Nephron (organoid): ENCODE measurements at regions not wholly inside any gene's neighbourhood (a gene's known extent, or its start where the extent isn't known, plus 50 kb on each side); places are given as distances from the start of the nearest gene placed in this dataset.

Experiments used
- H3K27ac Mint-ChIP-seq, 3 experiments: 2 replicates each; pipeline ENCODE4 v1.8.0; 2020; ENCODE audit warnings: mixed read lengths in 3 of 3, mild to moderate bottlenecking in 2 of 3, moderate library complexity in 1 of 3
- H3K27me3 Mint-ChIP-seq: 2 replicates; pipeline ENCODE4 v1.8.0; 2021; ENCODE audit warnings: low read depth, mild to moderate bottlenecking, moderate library complexity, mixed read lengths
- H3K36me3 Mint-ChIP-seq: 2 replicates; pipeline ENCODE4 v1.8.0; 2020; ENCODE audit warnings: low read depth, mixed read lengths
- H3K4me1 Mint-ChIP-seq: 2 replicates; pipeline ENCODE4 v1.8.0; 2020; ENCODE audit warnings: mixed read lengths
- H3K4me3 Mint-ChIP-seq, 3 experiments: 2 replicates each; pipeline ENCODE4 v1.8.0; 2020; ENCODE audit warnings: mild to moderate bottlenecking in 3 of 3, mixed read lengths in 3 of 3, moderate library complexity in 2 of 3
- H3K9me3 Mint-ChIP-seq: 2 replicates; pipeline ENCODE4 v1.8.0; 2020; ENCODE audit warnings: mixed read lengths
- TF ChIP-seq, protein P1 (sequence below), 3 experiments: fragments of 200-600 bp; sonication (generic); IDR thresholded peaks; one replicate each; pipeline ENCODE4 v1.5.0; 2021; ENCODE audit warnings: antibody characterized with exemption in 3 of 3; ENCODE audit not compliant: unreplicated experiment in 3 of 3

DNA sequence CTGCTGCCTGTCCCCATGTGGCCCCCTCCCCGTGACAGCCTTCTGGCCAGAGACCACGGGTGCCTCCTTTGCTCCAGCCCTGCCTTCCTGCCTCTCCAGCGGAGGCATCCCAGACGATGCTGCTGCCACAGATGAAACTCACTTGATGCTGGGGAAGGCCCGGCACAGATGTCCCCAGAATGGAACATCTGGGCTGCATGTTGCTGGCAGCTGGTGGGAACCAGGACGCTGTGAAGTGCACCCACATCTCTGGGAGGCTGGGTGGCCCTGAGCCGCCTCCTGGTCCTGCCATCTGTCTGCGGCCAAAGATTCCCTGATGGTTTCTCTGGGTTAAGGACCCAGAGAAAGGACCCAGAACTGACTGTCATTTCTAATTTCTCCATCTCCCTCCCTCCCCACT, 51.9 kb upstream of the PTPRS start:
- no peak overlapping the region for H3K27ac Mint-ChIP-seq
- TF ChIP-seq, protein P1, sequence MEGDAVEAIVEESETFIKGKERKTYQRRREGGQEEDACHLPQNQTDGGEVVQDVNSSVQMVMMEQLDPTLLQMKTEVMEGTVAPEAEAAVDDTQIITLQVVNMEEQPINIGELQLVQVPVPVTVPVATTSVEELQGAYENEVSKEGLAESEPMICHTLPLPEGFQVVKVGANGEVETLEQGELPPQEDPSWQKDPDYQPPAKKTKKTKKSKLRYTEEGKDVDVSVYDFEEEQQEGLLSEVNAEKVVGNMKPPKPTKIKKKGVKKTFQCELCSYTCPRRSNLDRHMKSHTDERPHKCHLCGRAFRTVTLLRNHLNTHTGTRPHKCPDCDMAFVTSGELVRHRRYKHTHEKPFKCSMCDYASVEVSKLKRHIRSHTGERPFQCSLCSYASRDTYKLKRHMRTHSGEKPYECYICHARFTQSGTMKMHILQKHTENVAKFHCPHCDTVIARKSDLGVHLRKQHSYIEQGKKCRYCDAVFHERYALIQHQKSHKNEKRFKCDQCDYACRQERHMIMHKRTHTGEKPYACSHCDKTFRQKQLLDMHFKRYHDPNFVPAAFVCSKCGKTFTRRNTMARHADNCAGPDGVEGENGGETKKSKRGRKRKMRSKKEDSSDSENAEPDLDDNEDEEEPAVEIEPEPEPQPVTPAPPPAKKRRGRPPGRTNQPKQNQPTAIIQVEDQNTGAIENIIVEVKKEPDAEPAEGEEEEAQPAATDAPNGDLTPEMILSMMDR (IDR thresholded peaks at IDR 0.05; ENCODE audit: unreplicated experiment in 3 of 3): no peak
- peaks cover 5% of the 10 kb centered on the region for H3K4me1 Mint-ChIP-seq
- H3K4me3 Mint-ChIP-seq: no peak overlapping the region
- peaks cover 14% of the 10 kb centered on the region for H3K9me3 Mint-ChIP-seq
- peaks cover 75% of the 10 kb centered on the region for H3K27me3 Mint-ChIP-seq
- no peaks in the 10 kb centered on the region for H3K36me3 Mint-ChIP-seq

GRCh38 chr19:5393088-5393487, 52.5 kb upstream of the PTPRS start:
- H3K27ac Mint-ChIP-seq: no peak overlapping the region
- peaks cover 12% of the 10 kb centered on the region for H3K9me3 Mint-ChIP-seq

DNA sequence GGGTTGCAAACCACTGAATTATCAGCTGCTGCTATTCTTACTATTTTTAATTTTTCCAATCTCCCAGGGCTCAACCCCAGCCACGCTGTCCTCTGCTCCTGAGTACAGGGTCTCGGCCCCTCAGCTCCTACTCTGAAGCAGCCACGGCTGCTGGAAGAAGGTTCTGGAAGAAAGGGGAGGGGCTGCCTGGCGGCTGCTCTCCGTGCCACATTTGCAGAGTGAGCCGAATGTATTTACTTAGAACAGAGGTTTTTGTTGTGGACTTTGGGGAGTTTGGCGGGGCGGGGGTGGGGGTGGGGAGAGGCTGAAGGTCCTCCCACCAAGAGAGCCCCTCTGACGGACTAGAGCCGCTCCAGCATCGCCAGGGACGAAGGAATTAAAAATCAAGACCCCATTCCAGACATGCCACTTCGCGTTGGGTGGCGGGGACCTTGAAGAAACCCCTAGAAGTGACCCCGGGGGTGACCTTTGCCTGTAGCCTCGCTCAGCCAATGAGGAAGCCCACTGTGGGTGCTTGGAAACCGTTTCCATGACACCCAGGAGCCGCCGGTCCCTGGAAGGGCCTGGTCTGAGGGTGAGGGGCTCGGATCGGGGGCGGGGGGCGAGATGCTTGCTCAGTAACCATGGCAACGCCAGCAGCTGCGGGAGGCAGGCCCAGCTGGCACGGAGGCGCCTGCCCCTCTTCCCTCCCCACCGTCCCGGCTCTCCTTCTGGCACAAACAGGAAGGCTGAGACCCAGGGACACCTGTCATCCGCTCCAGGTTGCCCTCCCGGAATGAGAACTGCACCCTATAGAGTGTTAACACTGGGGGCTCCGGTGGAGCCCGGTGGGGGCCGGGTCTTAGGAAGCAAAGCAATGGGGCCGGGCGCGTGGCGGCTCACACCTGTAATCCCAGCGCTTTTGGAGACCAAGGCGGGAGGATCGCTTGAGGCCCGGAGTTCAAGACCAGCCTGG, 54.2 kb upstream of the PTPRS start:
- Mint-ChIP-seq H3K36me3 (peaks cover 3% of the 10 kb centered on the region), H3K27me3 (peaks cover 65% of the 10 kb centered on the region), H3K27ac (no peak overlapping the region), H3K4me1 (peaks cover 5% of the 10 kb centered on the region), H3K9me3 (peaks cover 5% of the 10 kb centered on the region), H3K4me3 (no peak overlapping the region)
- TF ChIP-seq, protein P1 (IDR thresholded peaks at IDR 0.05; ENCODE audit: unreplicated experiment in 3 of 3): no peak

More at GRCh38 chr19:5393088-5393487, 52.5 kb upstream of the PTPRS start:
- TF ChIP-seq, protein P1 (IDR thresholded peaks at IDR 0.05; ENCODE audit: unreplicated experiment in 3 of 3): no peak
- Mint-ChIP-seq H3K27me3 (peaks cover 75% of the 10 kb centered on the region), H3K4me1 (peaks cover 5% of the 10 kb centered on the region), H3K4me3 (no peak overlapping the region), H3K36me3 (peaks cover 2% of the 10 kb centered on the region)

DNA sequence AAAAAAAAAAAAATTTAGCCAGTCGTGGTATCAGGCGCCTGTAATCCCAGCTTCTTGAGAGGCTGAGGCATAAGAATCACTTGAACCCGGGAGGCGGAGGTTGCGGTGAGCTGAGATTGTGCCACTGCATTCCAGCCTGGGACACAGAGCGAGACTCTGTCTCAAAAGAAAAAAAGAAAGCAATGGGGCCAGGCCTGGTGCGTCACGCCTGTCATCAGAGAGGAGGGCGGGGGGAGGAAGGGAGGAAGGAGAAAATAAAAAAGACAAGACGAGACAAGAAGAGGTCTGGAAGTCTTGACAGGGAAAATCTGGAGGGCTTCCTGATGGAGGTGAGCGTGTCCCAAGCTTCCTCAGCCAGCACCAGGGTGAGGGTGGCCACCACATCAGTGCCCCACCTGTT, 54.9 kb upstream of the PTPRS start:
- Mint-ChIP-seq H3K36me3 (peaks cover 3% of the 10 kb centered on the region), H3K27me3 (peaks cover 68% of the 10 kb centered on the region), H3K27ac (no peak overlapping the region), H3K4me3 (no peak overlapping the region), H3K9me3 (peaks cover 3% of the 10 kb centered on the region), H3K4me1 (peaks cover 5% of the 10 kb centered on the region)
- TF ChIP-seq, protein P1 (IDR thresholded peaks at IDR 0.05; ENCODE audit: unreplicated experiment in 3 of 3): no peak

DNA sequence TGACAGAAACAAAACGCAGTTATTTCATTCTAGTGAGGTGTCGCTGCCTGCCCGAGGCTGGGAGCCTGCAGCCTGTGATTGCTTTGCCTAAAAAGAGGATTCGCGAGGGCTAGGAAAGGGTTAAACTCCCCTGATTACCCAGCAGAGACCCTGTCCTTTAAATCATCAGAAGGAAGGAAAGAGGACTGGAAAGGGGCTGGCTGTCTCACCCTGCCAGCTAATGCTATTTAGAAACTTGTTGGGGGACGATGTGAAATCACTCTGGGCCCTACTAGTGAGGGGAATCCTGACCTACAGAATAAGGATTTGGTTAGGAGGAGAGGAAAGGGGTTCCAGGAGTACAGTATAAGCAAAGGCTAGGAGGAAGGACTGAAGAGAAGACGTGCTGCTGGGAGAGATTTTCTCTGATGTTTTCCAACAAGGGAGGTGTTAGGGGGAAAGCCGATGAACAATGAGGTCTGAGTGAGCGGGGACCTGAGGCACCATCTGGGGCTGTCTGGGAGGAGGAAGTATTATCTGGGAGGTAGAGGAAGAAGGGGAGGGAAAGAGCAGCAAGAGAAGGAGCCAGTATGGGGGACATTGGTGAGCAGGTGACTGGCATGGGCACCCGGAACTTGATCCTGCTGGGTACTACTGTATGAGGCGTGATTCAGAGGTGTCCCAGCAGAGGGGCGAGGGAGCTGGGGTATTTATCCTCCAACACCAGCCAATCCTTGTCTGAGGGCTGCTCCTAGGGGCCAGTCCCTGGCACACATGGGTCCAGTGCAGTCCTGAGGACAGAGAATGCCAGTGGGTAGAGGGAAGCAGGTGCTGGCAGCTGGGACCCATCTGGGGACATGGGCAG, 55.7 kb upstream of the PTPRS start:
- Mint-ChIP-seq H3K4me1 (peaks cover 5% of the 10 kb centered on the region), H3K36me3 (peaks cover 3% of the 10 kb centered on the region), H3K9me3 (peaks cover 3% of the 10 kb centered on the region), H3K27ac (peak overlapping the region in 2 of 3 experiments; percentile 3 to 28), H3K4me3 (peak overlapping the region in 1 of 3 experiments; percentile 11), H3K27me3 (peaks cover 72% of the 10 kb centered on the region)
- TF ChIP-seq, protein P1 (IDR thresholded peaks at IDR 0.05; ENCODE audit: unreplicated experiment in 3 of 3): no peak
